NCI-H1417 treated with DMSO at 0.1 percent for 48 hours (cell line): ENCODE measurements at regions not wholly inside any gene's neighbourhood (a gene's known extent, or its start where the extent isn't known, plus 50 kb on each side); places are given as distances from the start of the nearest gene placed in this dataset.

ENCODE experiments used
- DNase-seq: peaks from one replicate; lab custom pipeline; 2025; lab: John Stamatoyannopoulos, UW

- no peak for DNase-seq
Measured at GRCh38 chr3:86731501-86731901, 259.4 kb downstream of the VGLL3 start.

- no peak for DNase-seq
Measured at GRCh38 chr3:86723433-86723832, 267.5 kb downstream of the VGLL3 start.

GRCh38 chr3:86711634-86712033 lies 279.3 kb downstream of the VGLL3 start:
- DNase-seq: no peak

- no peak for DNase-seq
Measured at GRCh38 chr3:86708893-86709292, 282.1 kb downstream of the VGLL3 start.

- no peak for DNase-seq
Measured at GRCh38 chr3:86702381-86702958, 288.5 kb downstream of the VGLL3 start.

GRCh38 chr3:86695752-86696151 lies 295.2 kb downstream of the VGLL3 start:
- no peak for DNase-seq

GRCh38 chr3:86673991-86674390 lies 317.0 kb downstream of the VGLL3 start:
- no peak for DNase-seq

- no peak for DNase-seq
Measured at GRCh38 chr3:86661817-86662216, 329.1 kb downstream of the VGLL3 start.

GRCh38 chr3:86658876-86659275 lies 332.1 kb downstream of the VGLL3 start:
- no peak for DNase-seq

- no peak for DNase-seq
Measured at GRCh38 chr3:86654806-86655460, 336.0 kb downstream of the VGLL3 start.

GRCh38 chr3:86653661-86654205 lies 337.2 kb downstream of the VGLL3 start:
- DNase-seq: no peak

GRCh38 chr3:86648087-86648486 lies 342.9 kb downstream of the VGLL3 start:
- no peak for DNase-seq

- no peak for DNase-seq
Measured at GRCh38 chr3:86645756-86646155, 345.2 kb downstream of the VGLL3 start.

- DNase-seq: no peak
Measured at GRCh38 chr3:86634361-86634760, 356.6 kb downstream of the VGLL3 start.

- no peak for DNase-seq
Measured at GRCh38 chr3:86629511-86629910, 361.4 kb downstream of the VGLL3 start.

- DNase-seq: no peak
Measured at GRCh38 chr3:86624192-86624591, 366.8 kb downstream of the VGLL3 start.

GRCh38 chr3:86618706-86619105 lies 372.2 kb downstream of the VGLL3 start:
- DNase-seq: no peak

- no peak for DNase-seq
Measured at GRCh38 chr3:86605166-86605565, 385.8 kb downstream of the VGLL3 start.

- DNase-seq: no peak
Measured at GRCh38 chr3:86595696-86596095, 395.3 kb downstream of the VGLL3 start.

- DNase-seq: no peak
Measured at GRCh38 chr3:86594838-86595237, 396.1 kb downstream of the VGLL3 start.

- no peak for DNase-seq
Measured at GRCh38 chr3:86578071-86578470, 412.9 kb downstream of the VGLL3 start.

- peak; percentile 46 for DNase-seq
Measured at GRCh38 chr3:86563400-86563970, 427.5 kb downstream of the VGLL3 start.

GRCh38 chr3:86562090-86562489 lies 428.9 kb downstream of the VGLL3 start:
- DNase-seq: no peak
